GM23248 (cell line): ENCODE measurements at regions not wholly inside any gene's neighbourhood (a gene's known extent, or its start where the extent isn't known, plus 50 kb on each side); places are given as distances from the start of the nearest gene placed in this dataset.

Source experiments
- DNase-seq: peaks from one replicate; pipeline ENCODE4 v3.0.0-alpha.2; 2015
- H2AFZ ChIP-seq: fragments of 200-600 bp; sonication (generic); 2 replicates; pipeline ENCODE4 v1.6.1; 2016; ENCODE audit warnings: antibody characterized with exemption
- H3F3A ChIP-seq: fragments of 200-600 bp; sonication (generic); 2 replicates; pipeline ENCODE4 v1.6.1; 2016; ENCODE audit warnings: mild to moderate bottlenecking, antibody characterized with exemption, mixed run types; ENCODE audit not compliant: insufficient read depth
- H3K27ac ChIP-seq: fragments of 200-600 bp; sonication (generic); 2 replicates; pipeline ENCODE4 v1.5.1; 2016; ENCODE audit warnings: mild to moderate bottlenecking
- H3K27me3 ChIP-seq: fragments of 200-600 bp; sonication (generic); replicated peaks from 2 replicates; pipeline ENCODE4 v1.6.1; 2016; ENCODE audit warnings: mild to moderate bottlenecking; ENCODE audit not compliant: insufficient read depth
- H3K36me3 ChIP-seq: fragments of 200-600 bp; sonication (generic); 2 replicates; pipeline ENCODE4 v1.6.1; 2016; ENCODE audit warnings: low read depth, mild to moderate bottlenecking
- H3K4me1 ChIP-seq: fragments of 200-600 bp; sonication (generic); 2 replicates; pipeline ENCODE4 v1.6.1; 2016; ENCODE audit warnings: mild to moderate bottlenecking; ENCODE audit not compliant: insufficient read depth
- H3K4me2 ChIP-seq: fragments of 200-600 bp; sonication (generic); one replicate; pipeline ENCODE4 v1.6.1; 2016; ENCODE audit warnings: mild to moderate bottlenecking; ENCODE audit not compliant: unreplicated experiment
- H3K4me3 ChIP-seq: fragments of 200-600 bp; sonication (generic); 2 replicates; pipeline ENCODE4 v1.5.1; 2016; ENCODE audit warnings: mild to moderate bottlenecking
- H3K79me2 ChIP-seq: fragments of 200-600 bp; sonication (generic); 2 replicates; pipeline ENCODE4 v1.6.1; 2016; ENCODE audit warnings: mild to moderate bottlenecking; ENCODE audit not compliant: insufficient read depth
- H3K9ac ChIP-seq: fragments of 200-600 bp; sonication (generic); 2 replicates; pipeline ENCODE4 v1.6.1; 2016; ENCODE audit warnings: mild to moderate bottlenecking
- H3K9me2 ChIP-seq: fragments of 200-600 bp; sonication (generic); 2 replicates; pipeline ENCODE4 v1.6.1; 2016; ENCODE audit warnings: mixed run types, mild to moderate bottlenecking, moderate library complexity; ENCODE audit not compliant: insufficient read depth
- H3K9me3 ChIP-seq: fragments of 200-600 bp; sonication (generic); one replicate; pipeline ENCODE4 v1.6.1; 2017; ENCODE audit warnings: low read depth
- H4K20me1 ChIP-seq: fragments of 200-600 bp; sonication (generic); 2 replicates; pipeline ENCODE4 v1.6.0; 2016; ENCODE audit not compliant: insufficient read depth
- EZH2 ChIP-seq: fragments of 200-600 bp; sonication (generic); IDR thresholded peaks from 2 replicates; pipeline ENCODE4 v1.6.1; 2018; ENCODE audit warnings: antibody characterized with exemption, mild to moderate bottlenecking; ENCODE audit not compliant: insufficient read depth, poor library complexity, severe bottlenecking
- EZH2phosphoT487 ChIP-seq: fragments of 200-600 bp; sonication (generic); IDR thresholded peaks from 2 replicates; pipeline ENCODE4 v1.6.1; 2018; ENCODE audit warnings: antibody characterized with exemption, moderate library complexity, mild to moderate bottlenecking, low read depth; ENCODE audit not compliant: insufficient read depth
- WGBS, 2 experiments: methylation state at CpG; one replicate each; pipeline ENCODE4 v1.1.6; 2015 to 2017; ENCODE audit warnings: low lambda C conversion rate in 2 of 2, low coverage in 1 of 2; ENCODE audit errors: missing lambda C conversion rate in 2 of 2; 5-methylcytosine and 5-hydroxymethylcytosine counted together
- in situ Hi-C: fragments of 300-500 bp; cut with MboI; formaldehyde crosslinking; loops from 2 replicates; pipeline ENCODE4 v1.15.0; 2020

- no peak overlapping the region for H3K4me3 ChIP-seq
- WGBS, 2 experiments: 90 to 92% methylated on average over 2 of the region's 2 CpGs
- no peak overlapping the region for H3K9ac ChIP-seq
- no peaks in the 10 kb centered on the region for H4K20me1 ChIP-seq
- no peaks in the 10 kb centered on the region for H3K27me3 ChIP-seq
- no peaks in the 10 kb centered on the region for H3K79me2 ChIP-seq
- peaks cover 26% of the 10 kb centered on the region for H3F3A ChIP-seq
- H3K9me2 ChIP-seq: peaks cover 8% of the 10 kb centered on the region; the same call in 1 of the 2 replicates
- no peak overlapping the region for H3K27ac ChIP-seq
- H3K36me3 ChIP-seq: no peaks in the 10 kb centered on the region
- no peaks in the 10 kb centered on the region for H3K9me3 ChIP-seq
- no peak overlapping the region for H3K4me2 ChIP-seq
- no peak for DNase-seq
- H3K4me1 ChIP-seq: peaks cover 20% of the 10 kb centered on the region
- in situ Hi-C loops: no loop called here
- no peak overlapping the region for H2AFZ ChIP-seq
- TF ChIP-seq EZH2: no peak
- no peak for TF ChIP-seq EZH2phosphoT487
These were observed 1239.8 kb upstream of the MIR17HG start for GRCh38 chr13:90107661-90108060.

GRCh38 chr13:90108547-90108946 lies 1238.9 kb upstream of the MIR17HG start:
- H3K9me3 ChIP-seq: no peaks in the 10 kb centered on the region
- H3F3A ChIP-seq: peaks cover 26% of the 10 kb centered on the region
- H3K4me3 ChIP-seq: no peak overlapping the region
- in situ Hi-C loops: no loop called here
- no peaks in the 10 kb centered on the region for H3K36me3 ChIP-seq
- TF ChIP-seq EZH2phosphoT487 (no peak), EZH2 (no peak)
- H3K79me2 ChIP-seq: no peaks in the 10 kb centered on the region
- peaks cover 8% of the 10 kb centered on the region; the same call in 1 of the 2 replicates for H3K9me2 ChIP-seq
- peaks cover 20% of the 10 kb centered on the region for H3K4me1 ChIP-seq
- H2AFZ ChIP-seq: no peak overlapping the region
- no peak overlapping the region for H3K27ac ChIP-seq
- H3K9ac ChIP-seq: no peak overlapping the region
- H3K4me2 ChIP-seq: no peak overlapping the region
- peak; percentile 24 for DNase-seq
- WGBS, 2 experiments: 9 to 13% methylated on average over 1 of the region's 1 CpG
- H3K27me3 ChIP-seq: no peaks in the 10 kb centered on the region
- no peaks in the 10 kb centered on the region for H4K20me1 ChIP-seq

- H3K27me3 ChIP-seq: no peaks in the 10 kb centered on the region
- TF ChIP-seq EZH2 (no peak), EZH2phosphoT487 (no peak)
- H3F3A ChIP-seq: no peaks in the 10 kb centered on the region
- H3K9ac ChIP-seq: no peak overlapping the region
- H3K9me2 ChIP-seq: no peaks in the 10 kb centered on the region
- no peaks in the 10 kb centered on the region for H4K20me1 ChIP-seq
- H3K36me3 ChIP-seq: no peaks in the 10 kb centered on the region
- no peaks in the 10 kb centered on the region for H3K4me1 ChIP-seq
- DNase-seq: no peak
- in situ Hi-C loops: no loop called here
- H3K9me3 ChIP-seq: no peaks in the 10 kb centered on the region
- H3K4me3 ChIP-seq: no peak overlapping the region
- H3K79me2 ChIP-seq: no peaks in the 10 kb centered on the region
- no peak overlapping the region for H3K27ac ChIP-seq
- H3K4me2 ChIP-seq: no peak overlapping the region
- H2AFZ ChIP-seq: no peak overlapping the region
These were observed 1231.4 kb upstream of the MIR17HG start for GRCh38 chr13:90116121-90116520.

- Histone ChIP-seq H3K36me3 (no peaks in the 10 kb centered on the region), H3K4me3 (peak overlapping the region; percentile 37; the same call in 1 of the 2 replicates), H3K79me2 (no peaks in the 10 kb centered on the region), H3K27ac (no peak overlapping the region), H3K9me2 (no peaks in the 10 kb centered on the region), H2AFZ (peak overlapping the region; percentile 89), H3K9ac (no peak overlapping the region), H3K4me2 (peak overlapping the region; percentile 19), H4K20me1 (no peaks in the 10 kb centered on the region), H3K9me3 (no peaks in the 10 kb centered on the region), H3K4me1 (no peaks in the 10 kb centered on the region), H3K27me3 (no peaks in the 10 kb centered on the region), H3F3A (no peaks in the 10 kb centered on the region)
- in situ Hi-C loops: no loop called here
- DNase-seq: no peak
- TF ChIP-seq EZH2: no peak
- TF ChIP-seq EZH2phosphoT487: no peak
- 70 to 72% methylated on average over 6 of the region's 6 CpGs for WGBS, 2 experiments
These were observed 1228.9 kb upstream of the MIR17HG start for GRCh38 chr13:90118467-90119071.

- Histone ChIP-seq H3K9me3 (no peaks in the 10 kb centered on the region), H3F3A (no peaks in the 10 kb centered on the region), H3K4me3 (no peak overlapping the region), H4K20me1 (no peaks in the 10 kb centered on the region), H3K27me3 (no peaks in the 10 kb centered on the region), H3K27ac (no peak overlapping the region), H3K9me2 (no peaks in the 10 kb centered on the region), H3K36me3 (no peaks in the 10 kb centered on the region), H3K4me1 (no peaks in the 10 kb centered on the region), H3K79me2 (no peaks in the 10 kb centered on the region), H3K9ac (no peak overlapping the region), H2AFZ (no peak overlapping the region), H3K4me2 (no peak overlapping the region)
- TF ChIP-seq EZH2phosphoT487 (no peak), EZH2 (no peak)
- in situ Hi-C loops: no loop called here
- DNase-seq: no peak
- 86 to 89% methylated on average over 1 of the region's 1 CpG for WGBS, 2 experiments
These were observed 1227.5 kb upstream of the MIR17HG start for GRCh38 chr13:90120026-90120425.
